GM18868 (cell line): ENCODE measurements at regions not wholly inside any gene's neighbourhood (a gene's known extent, or its start where the extent isn't known, plus 50 kb on each side); places are given as distances from the start of the nearest gene placed in this dataset.
"Not testable (repeated sequence)": the region's sequence is repeated elsewhere in the genome, so short reads cannot be mapped to it uniquely, and the experiment has no call there.

Source experiments
- ATAC-seq: cut with Tn5 transposase; IDR thresholded peaks from one replicate; pipeline ENCODE4 v1.9.1; 2021; ENCODE audit warnings: mild to moderate bottlenecking, moderate library complexity; ENCODE audit not compliant: unreplicated experiment

GRCh38 chr2:239566162-239566994 is 165.6 kb upstream of the HDAC4 start:
- no peak for ATAC-seq

- ATAC-seq: no peak
Observed at GRCh38 chr2:239564587-239564986, 163.8 kb upstream of the HDAC4 start.

GRCh38 chr2:239563561-239563960 is 162.7 kb upstream of the HDAC4 start:
- no peak for ATAC-seq

- no peak for ATAC-seq
Observed at GRCh38 chr2:239561446-239562001, 160.7 kb upstream of the HDAC4 start.

DNA sequence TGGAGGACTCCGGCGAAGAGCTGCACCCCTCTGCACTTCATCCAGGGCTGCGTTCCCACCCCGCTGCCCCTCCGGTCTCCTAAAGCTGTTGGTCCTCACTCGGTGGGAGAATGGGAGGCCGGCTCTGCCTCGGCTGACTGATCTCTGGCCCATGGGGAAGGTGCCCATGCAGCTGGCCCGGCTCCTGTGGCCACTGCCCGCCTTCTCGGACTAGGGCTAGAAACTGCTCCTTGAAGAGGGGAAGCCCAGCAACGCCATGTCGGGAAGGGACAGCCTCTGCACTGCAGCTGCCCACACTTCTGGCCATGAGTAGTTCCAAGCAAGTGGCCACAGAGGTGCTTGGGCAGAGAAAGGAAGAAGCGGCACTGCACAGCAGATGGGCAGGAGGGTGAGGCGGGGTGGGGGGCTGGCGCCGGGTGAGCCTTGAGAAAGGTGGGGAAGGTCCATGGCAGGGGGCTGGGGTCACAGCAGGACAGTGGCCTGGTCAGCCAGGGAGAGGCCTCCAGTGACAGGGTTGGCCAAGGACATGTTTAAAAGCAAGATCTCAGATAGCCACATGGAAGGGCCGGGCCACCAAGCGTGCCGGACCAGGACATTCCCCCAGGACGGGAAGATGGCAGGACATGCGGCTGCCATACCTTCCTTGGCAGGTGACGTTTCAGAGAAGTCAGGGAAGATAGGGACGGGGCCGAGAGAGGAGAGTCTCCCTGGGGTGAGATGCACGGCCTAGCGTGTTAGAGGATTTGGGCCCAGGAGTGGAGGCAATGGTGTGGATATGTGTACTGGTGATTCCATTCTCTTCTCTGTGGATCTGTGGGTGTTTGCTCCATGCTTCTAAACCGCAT is 158.8 kb upstream of the HDAC4 start:
- no peak for ATAC-seq

DNA sequence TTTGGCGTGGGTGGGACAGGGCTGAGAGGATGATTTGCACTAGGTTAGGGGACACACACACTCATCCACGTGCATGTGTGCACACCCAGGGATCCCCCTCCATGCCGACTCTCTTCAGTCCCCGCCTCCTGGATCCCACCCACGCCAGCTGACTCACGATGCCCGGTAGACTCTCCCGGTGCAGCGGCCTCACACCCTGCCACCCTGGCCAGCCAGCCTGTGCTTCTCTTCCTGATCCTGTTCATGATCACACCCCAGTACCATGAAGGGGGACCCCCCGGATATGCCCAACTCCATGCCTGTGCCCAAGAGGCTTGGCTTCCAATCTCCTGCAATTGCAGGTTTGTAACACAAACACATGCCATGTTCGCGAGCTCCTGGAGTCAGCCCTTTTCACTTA is 157.8 kb upstream of the HDAC4 start:
- ATAC-seq: no peak

DNA sequence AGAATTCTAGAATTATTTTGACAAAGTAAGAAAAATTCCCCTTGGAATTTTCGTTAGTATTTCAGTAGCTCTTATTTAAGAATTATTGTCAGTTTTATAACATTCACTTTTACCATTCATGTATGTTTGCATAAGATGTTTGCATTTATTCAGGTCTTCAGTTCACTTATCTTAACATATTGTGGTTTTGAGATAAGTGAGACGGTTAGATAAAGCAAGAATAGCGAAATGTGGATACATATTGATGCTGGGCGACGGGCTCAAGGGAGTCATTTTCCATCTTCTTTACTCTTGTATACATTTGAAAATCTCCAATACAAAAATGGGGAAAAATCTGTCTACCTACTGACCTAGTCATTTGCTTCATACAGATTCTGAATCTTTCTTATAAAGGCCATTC is 156.7 kb upstream of the HDAC4 start:
- no peak for ATAC-seq

DNA sequence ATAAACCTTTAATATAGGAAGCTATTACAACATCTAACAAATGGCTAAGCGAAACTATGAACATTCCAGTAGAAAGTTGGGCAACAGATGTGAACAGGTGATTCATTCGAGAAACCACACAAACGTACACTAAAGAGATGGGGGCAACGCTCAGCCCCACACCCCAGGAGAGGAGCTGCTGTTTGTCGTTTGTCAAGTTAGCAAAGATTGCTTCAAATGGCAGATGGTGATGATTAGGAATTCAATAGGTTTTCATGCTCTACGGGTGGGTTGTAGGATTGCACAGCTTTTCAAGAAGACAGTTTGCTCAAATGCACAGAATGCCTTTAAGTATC is 154.7 kb upstream of the HDAC4 start:
- no peak for ATAC-seq

GRCh38 chr2:239554766-239555570 is 154.1 kb upstream of the HDAC4 start:
- ATAC-seq: no peak

DNA sequence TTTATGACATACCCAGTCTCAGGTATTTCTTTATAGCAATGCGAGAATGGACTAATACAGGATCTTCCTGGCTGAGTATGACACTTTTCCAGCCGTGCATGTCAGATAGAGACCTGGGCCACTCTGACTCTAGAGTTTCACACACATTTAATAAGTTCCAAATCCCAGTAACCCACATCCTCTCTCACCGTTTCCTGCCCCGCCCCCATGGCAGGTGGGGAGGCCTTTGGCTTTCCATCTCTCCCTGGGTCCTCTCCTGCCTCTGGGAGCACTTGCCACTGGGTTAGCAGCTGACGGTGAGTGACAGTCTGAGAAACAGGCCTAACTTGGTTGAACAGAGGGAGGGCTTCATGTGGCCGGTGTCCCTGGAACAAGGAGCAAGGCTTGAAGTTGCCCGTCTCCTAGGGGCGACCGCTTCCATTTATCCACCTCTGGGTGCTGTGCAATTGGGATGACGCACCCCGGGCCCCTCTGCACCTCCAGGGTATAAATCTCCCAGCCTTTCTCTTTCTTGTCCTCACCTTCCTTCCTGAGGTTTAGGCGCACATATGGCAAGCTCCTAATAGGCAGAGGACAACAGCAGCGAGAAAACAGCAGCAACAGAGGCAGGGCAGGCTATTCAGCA is 152.7 kb upstream of the HDAC4 start:
- ATAC-seq: no peak

- no peak for ATAC-seq
Observed at GRCh38 chr2:239552213-239552926, 151.6 kb upstream of the HDAC4 start.

DNA sequence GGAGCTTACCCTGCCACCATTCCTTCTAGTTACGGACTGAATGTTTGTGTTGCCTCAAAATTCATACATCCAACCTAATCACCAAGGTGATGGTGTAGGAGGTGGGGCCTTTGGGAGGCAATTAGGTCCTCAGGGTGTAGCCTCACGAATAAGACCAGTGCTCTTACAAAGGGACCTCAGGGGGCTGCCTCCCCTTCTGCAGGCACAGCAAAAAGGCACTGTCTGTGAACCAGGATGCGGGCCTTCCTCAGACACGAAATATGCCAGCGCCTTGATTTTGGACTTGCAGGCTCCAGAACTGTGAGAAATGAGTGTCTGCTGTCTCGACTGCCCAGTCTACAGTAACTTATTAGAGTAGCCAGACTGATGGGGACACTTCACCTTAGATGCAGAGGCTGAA is 150.4 kb upstream of the HDAC4 start:
- no peak for ATAC-seq

DNA sequence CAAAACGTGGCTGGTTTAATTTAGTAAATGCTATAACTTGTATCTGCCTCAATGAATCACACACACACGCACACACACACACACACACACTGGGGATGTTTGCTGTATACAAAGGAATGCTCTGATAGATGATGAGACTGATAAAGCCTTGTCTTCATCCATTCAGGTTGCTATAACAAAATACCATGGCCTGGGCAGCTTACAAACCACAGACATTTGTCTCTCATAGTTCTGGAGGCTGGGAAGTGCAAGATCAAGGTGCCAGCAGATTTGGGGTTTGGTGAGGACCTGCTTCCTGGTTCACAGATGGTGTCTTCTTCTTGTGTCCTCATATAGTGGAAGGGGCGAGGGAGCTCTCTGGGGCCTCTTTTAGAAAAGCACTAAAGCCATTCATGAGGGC is 149.5 kb upstream of the HDAC4 start:
- no peak for ATAC-seq

- ATAC-seq: no peak
Observed at GRCh38 chr2:239549711-239550255, 149.0 kb upstream of the HDAC4 start.

DNA sequence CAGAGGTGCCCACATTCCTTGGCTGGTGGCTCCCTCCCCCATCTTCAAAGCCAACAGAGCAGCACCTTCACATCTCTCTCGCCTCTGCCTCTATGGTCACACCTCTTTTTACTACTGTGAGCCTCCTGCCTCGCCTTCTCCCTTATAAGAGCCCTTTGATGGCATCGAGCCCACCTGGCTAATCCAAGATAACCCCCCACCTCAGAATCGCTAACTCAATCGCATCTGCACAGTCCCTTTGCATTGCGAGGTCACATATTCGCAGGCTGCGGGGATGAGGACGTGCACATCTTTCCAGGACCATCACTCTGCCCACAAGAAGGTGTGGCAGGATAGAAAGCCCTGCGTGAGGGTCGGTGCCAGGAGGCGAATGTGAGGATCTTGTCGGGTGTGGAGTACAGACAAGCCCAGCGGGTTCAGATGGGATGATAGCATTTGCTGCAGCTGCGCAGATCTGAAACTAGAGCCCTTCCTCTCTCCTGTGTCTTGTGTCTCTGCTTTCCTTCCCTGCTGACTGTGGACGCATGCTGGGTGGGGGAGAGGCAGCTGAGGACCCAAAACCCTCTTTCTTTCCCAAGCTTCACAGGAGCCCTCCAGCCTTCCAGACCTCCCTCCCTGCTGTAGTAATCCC is 148.3 kb upstream of the HDAC4 start:
- ATAC-seq: no peak

GRCh38 chr2:239548451-239548871 is 147.6 kb upstream of the HDAC4 start:
- ATAC-seq: no peak

GRCh38 chr2:239547140-239547539 is 146.3 kb upstream of the HDAC4 start:
- not testable (repeated sequence) for ATAC-seq

DNA sequence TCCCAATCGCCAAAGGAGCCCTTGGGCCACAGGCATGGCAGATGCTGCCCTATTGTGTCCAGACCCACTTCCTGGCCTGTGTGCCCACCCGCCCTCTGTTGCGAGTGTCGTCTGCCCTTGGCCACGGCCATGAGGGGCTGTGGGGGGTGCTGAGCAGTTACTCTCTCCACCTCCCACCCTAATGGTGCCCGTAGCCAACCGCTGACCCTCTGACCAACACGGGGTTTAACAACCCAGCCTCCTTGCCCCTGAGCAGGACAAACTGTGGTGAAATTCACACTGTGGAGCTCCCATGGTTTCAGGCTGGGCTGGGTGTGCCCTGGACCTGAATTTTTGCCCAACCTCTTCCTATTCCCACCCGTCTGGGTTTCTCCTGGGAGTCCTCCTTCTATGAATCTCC is 145.7 kb upstream of the HDAC4 start:
- ATAC-seq: no peak

DNA sequence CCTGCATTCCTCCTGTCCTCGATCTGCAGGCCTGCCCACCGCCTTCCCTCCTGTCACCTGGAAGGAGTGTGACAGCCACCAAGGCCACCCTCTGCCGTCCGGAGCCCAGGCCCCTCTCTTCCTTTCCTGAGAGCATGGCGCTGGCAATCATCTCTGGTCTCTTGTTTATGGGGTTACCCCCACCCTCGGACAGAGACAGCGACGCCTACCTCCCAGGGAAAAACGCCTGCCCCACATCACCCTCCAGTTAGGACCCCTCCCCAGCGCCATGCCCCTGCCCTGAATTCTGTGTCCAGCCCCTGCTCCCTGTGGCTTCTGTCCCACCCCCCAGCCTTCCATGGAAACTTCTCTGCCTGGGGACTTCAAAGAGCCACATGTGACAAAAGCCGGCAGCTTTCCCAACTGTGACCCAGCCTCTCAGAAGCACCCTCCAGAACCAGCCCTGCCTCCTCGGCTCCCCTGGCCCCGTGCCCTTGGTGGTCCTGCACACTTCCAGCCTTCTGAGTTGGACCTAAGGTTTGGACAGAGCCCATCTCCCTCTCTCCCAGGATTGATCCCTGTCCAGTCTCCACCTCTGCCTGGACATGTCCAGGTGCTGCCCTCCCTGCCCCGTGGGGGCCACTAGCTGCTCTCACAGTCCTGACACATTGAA is 145.0 kb upstream of the HDAC4 start:
- no peak for ATAC-seq
